GM18870 (cell line): ENCODE measurements at regions not wholly inside any gene's neighbourhood (a gene's known extent, or its start where the extent isn't known, plus 50 kb on each side); places are given as distances from the start of the nearest gene placed in this dataset.

Experiments used
- ATAC-seq: cut with Tn5 transposase; IDR thresholded peaks from one replicate; pipeline ENCODE4 v1.9.1; 2021; ENCODE audit warnings: moderate library complexity; ENCODE audit not compliant: unreplicated experiment

DNA sequence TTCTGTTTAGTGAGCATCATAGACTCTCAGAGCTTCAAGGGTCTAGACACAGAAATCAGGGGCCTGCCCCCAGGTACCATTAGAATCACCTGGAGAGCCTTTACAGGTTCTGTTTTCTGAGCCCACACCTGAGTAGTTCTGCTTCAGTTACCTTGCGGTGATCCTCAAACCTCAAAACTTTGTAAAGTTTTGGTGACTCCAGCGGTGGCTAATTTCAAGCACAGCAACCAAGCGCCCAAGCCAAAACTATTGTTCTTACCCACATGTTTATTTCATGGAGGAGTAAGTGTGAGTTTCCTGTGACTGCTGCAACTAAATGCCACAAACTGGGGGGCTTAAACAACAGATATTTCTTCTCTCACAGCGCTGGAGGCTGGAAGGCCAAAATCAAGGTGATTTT is 108.9 kb downstream of the FOXD1 start:
- ATAC-seq = no peak

DNA sequence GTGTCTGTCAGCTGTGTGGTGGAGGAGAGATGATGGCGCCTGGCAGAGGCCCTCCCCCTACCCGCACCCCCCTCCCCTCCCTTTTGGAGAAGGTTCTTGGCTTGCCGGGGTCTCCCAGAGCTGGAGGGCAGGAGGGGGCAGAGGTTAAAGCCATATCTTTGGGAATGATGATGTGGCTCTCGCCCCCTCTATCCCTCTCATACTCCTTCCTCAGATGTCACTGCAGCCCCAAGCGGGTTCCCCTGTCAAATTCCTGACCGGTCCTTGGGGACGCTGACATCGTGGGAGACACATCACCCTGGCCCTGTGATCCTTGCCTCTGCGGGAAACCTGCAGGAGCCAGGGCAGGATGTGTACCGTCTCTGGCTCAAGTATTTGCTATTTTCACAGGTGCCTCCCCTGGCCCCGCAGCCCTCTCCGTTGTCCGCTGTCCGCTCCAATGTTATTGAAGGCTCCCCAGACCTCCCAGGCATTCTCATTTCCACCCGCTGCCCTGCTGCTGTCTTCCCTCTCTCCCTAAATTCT is 109.5 kb downstream of the FOXD1 start:
- no peak for ATAC-seq

DNA sequence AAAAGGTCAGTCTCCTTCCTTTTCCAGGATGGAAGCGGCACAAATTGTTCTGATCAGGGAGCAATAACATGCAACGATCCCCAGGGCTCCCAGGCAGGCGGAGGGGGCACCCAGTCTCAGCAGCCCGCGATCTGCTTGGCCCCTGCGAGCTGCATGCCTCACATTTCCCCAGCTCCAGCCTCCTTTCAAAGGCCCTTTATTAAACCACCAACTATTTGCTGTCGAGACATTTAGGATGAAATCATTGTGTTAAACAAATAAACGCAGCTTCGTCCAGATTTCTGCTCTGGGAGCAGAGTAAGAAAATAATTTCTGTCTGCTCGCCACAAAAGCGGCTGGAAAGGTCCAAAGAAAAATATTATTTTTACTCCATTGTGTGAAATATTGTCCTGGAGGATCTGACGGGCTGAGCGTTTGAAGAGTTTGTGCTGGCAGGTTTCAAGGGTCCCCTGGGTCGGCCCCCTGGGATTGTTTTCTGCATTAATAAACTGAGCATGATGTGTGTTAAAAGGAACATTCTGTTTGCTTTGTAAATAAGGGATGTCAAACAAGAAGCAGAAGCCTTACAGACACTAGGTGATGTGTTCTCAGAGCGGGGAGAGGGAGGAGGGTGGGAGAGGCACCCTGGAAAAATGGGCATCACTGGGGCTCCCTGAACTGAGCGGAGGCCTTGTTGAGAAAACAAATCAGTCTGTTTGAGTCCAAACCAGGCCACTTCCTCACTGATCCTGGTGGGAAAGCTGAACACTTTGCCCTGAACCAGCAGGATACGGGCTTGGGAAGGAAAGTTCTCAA is 110.1 kb downstream of the FOXD1 start:
- no peak for ATAC-seq

DNA sequence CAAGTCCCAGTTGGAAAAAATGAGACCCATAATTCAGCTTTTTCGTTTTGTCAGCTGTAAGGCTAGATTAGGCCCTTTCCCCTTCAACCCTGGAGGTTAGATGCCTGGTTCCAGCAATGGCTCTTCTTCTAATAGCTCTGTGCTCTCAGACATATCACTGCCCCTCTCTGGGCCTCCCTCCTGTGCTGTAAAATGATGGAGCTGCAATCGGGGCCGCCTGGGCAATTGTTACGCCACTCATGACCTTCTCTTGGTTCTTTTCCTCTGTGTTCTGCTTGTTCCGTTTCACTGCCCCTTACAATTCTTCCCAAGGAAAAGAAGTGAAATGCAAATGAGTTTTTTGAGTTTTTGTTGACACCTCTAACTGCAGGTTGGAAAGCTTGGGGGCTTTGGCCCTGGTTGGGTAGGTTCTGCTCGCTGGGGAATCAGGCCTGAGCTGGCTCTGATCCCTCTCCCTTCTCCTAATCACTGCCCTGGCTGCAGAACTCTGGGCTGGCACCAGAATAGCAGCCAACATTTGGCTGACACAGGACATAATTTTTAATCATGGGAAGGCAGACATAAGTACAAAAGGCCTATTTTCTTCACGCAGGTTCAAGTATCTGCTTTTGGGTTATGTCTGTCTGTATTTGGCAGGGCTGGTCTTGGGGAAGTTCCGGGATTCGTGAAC is 110.9 kb downstream of the FOXD1 start:
- ATAC-seq = no peak

DNA sequence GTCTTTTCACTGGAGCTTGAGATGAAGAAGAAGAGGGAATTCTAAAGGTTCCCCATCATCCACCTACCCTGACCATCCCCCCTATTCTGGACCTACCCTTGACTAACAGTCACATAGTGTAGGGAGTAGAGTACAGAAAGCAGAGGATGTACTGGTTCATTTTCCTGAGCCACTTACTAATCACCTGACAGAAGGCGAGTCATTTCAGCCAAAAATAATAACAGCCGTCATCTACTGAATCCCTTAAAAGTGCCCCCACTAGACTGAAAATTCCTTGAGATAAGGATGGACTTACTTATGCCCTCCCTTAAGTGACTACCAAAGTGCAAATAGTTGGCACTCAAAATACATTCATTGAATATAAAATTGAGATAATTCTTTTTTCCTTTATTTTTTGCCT is 112.2 kb downstream of the FOXD1 start:
- no peak for ATAC-seq

GRCh38 chr5:73333944-73334703 is 114.5 kb downstream of the FOXD1 start:
- no peak for ATAC-seq

DNA sequence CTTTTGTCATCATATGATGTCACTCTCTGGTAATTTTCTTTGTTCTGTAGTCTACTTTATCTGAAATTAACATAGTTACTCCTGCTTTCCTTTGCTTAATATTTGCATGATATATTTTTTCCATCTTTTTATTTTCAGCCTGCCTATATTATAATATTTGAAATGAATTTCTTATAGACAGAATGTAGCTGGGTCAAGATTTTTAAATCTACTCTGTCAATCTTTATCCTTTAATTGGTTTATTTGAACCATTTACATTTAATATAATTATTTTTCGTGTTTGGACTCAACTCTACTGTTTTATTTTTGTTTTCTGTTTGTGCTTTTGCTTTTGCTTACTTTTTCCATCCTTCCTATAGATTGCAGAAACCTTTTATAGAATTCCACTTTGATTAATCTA is 118.0 kb downstream of the FOXD1 start:
- no peak for ATAC-seq

GRCh38 chr5:73328640-73329039 is 119.9 kb downstream of the FOXD1 start:
- no peak for ATAC-seq

- no peak for ATAC-seq
Observed at GRCh38 chr5:73327908-73328455, 120.6 kb downstream of the FOXD1 start.

- ATAC-seq = no peak
Observed at GRCh38 chr5:73325546-73325945, 123.0 kb downstream of the FOXD1 start.

GRCh38 chr5:73323466-73323865 is 125.1 kb downstream of the FOXD1 start:
- ATAC-seq = no peak

DNA sequence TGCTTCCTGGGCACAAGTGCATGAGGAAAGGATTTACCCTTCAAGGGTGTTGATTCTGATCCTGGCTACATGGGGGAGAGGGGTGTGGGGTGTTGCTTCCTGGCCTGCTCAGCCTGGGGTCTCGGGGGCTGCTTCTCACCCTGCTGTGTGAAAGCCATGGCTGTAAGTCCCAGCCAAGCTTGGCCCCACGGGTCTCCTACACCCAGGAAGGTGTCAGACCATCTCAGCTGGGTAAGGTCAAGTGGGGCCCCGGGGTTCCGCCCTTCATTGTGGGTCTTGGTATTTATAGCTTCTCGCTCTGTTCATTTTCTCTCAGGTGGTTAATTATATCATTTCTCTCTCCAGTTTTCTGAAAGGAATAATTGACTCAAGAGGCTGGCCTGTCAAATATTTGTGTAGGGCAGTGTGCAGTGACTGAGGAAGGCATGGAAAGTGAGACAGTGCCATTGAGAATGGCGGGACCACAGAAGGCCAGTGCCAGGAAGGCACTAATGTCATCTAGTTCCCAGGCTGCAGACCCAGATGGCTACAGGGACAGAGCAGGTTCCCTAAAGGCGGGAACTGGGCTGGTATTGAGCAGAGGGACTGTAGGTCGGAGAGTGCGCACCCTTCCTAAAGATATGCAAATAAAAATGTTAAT is 126.0 kb downstream of the FOXD1 start:
- no peak for ATAC-seq

DNA sequence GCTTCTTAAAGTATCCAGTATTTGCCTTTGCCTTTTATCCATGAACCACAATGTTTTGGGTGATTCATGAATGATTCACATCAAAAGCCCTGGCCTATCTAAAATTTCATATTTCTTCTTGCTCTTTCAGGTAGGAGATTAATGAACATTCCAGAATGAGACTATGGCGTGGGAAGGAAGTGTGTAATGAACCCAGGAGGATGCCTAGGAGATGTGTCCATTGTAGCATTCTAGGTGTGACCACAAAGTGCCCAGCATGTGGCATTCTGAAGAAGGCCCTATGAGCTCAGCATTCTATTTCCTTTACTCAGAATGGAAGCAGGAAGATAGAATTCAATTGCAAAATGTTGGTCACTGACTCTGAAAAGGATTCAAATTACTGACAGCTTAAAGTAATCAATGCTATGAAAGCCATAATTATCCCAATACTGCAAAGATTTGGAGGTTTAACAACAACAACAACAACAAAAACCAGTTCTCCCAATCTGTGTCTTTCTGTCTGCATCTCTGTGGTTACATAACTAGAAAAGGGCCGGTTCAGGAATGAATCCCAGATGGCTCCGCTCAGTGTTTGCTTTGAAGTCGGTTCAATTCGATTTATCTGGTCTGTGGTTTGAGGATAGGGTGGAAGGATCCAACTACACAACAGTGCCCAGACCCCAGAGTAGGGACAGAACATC is 126.7 kb downstream of the FOXD1 start:
- ATAC-seq = no peak

- no peak for ATAC-seq
Observed at GRCh38 chr5:73319036-73319435, 129.5 kb downstream of the FOXD1 start.

DNA sequence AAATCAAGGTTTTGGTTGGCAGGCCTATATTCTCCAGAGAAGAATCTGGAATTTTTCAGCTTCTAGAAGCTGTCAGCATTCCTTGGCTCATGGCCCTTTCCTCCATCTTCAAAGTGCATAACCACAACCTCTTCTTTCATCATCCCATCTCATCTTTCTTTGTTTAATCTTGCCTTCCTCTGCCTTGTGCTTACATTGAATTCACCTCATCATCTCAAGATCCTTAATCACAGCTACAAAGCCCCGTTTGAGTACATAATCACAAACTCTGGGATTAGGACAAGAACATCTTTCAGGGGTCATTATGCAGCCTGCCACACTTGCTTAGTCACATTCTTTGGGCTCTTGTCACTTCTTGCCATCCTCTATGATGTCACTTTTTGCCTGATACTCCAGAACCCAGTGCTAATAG is 130.3 kb downstream of the FOXD1 start:
- ATAC-seq = no peak

GRCh38 chr5:73317523-73317922 is 131.1 kb downstream of the FOXD1 start:
- ATAC-seq = no peak

GRCh38 chr5:73314395-73315257 is 134.0 kb downstream of the FOXD1 start:
- ATAC-seq = no peak

GRCh38 chr5:73312872-73313510 is 135.6 kb downstream of the FOXD1 start:
- no peak for ATAC-seq
